HEK293T (cell line): ENCODE measurements at regions not wholly inside any gene's neighbourhood (a gene's known extent, or its start where the extent isn't known, plus 50 kb on each side); places are given as distances from the start of the nearest gene placed in this dataset.

Experiments
- FOXM1 ChIP-seq: fragments of 450-650 bp; IDR thresholded peaks from 2 replicates; pipeline ENCODE4 v1.6.1; 2017; ENCODE audit warnings: mild to moderate bottlenecking, borderline replicate concordance
- SP1 ChIP-seq: fragments of 450-650 bp; IDR thresholded peaks from 2 replicates; pipeline ENCODE4 v1.6.1; 2017

DNA sequence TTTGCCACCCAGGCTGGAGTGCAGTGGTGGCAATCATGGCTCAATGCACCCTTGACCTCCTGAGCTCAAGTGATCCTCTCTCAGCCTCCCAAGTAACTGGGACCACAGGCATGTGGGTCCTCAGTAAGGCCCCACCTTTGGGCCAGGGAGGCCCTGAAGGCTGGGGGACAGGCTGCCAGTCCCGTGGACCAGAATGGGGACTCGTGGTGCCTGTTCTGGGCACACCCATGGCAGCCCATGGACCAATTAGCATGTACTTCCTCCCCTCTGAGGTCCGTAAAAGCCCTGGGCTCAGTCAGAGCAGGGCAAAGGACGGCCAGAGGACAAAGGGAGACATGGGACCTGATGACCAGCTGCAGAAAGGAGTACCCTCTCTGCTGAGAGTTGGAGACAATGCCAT, 1590.8 kb downstream of the KHDRBS2 start:
- TF ChIP-seq FOXM1, result no peak
- no peak for TF ChIP-seq SP1
